GM23338 (cell line): ENCODE measurements at regions not wholly inside any gene's neighbourhood (a gene's known extent, or its start where the extent isn't known, plus 50 kb on each side); places are given as distances from the start of the nearest gene placed in this dataset.

Source experiments
- CTCF ChIP-seq, 2 experiments: fragments of 200-600 bp in 1 of 2; sonication (generic) in 1 of 2; conservative IDR thresholded peaks; 2 replicates each; pipeline versions ENCODE4 v1.5.1 to v1.6.1; 2016 to 2017; ENCODE audit warnings: antibody characterized with exemption in 2 of 2, low read depth in 2 of 2, mild to moderate bottlenecking in 2 of 2, moderate library complexity in 1 of 2
- EZH2 ChIP-seq: fragments of 200-600 bp; sonication (generic); IDR thresholded peaks from one replicate; pipeline ENCODE4 v1.8.0; 2017; ENCODE audit warnings: antibody characterized with exemption, mild to moderate bottlenecking, low read depth; ENCODE audit not compliant: unreplicated experiment
- EZH2phosphoT487 ChIP-seq: fragments of 200-600 bp; sonication (generic); IDR thresholded peaks from one replicate; pipeline ENCODE4 v1.8.1; 2018; ENCODE audit warnings: antibody characterized with exemption; ENCODE audit not compliant: unreplicated experiment
- JUNB ChIP-seq: IDR thresholded peaks from one replicate; pipeline ENCODE4 v1.6.1; 2016; ENCODE audit warnings: antibody characterized with exemption; ENCODE audit not compliant: unreplicated experiment
- POLR2AphosphoS5 ChIP-seq: IDR thresholded peaks from 2 replicates; pipeline ENCODE4 v1.6.1; 2016; ENCODE audit warnings: antibody characterized with exemption, low read depth
- STAT1 ChIP-seq: IDR thresholded peaks from one replicate; pipeline ENCODE4 v1.6.1; 2016; ENCODE audit warnings: antibody characterized with exemption; ENCODE audit not compliant: unreplicated experiment
- ZNF114 ChIP-seq: fragments of 250-450 bp; sonication (Bioruptor Pico); IDR thresholded peaks from 2 replicates; pipeline ENCODE4 v1.5.0; 2020; ENCODE audit warnings: mild to moderate bottlenecking, moderate library complexity
- TF ChIP-seq, protein P1 (sequence below): IDR thresholded peaks from one replicate; pipeline ENCODE4 v1.6.1; 2018; ENCODE audit warnings: antibody characterized with exemption; ENCODE audit not compliant: unreplicated experiment

GRCh38 chr4:30821859-30822612, 101.9 kb downstream of the PCDH7 start:
- TF ChIP-seq CTCF (conservative IDR thresholded peaks at IDR 0.05; ENCODE audit: low read depth in 2 of 2) (no peak), POLR2AphosphoS5 (no peak), EZH2 (no peak), JUNB (no peak), ZNF114 (CRISPR knock-in tag) (no peak), EZH2phosphoT487 (no peak), STAT1 (no peak)
- TF ChIP-seq, protein P1, sequence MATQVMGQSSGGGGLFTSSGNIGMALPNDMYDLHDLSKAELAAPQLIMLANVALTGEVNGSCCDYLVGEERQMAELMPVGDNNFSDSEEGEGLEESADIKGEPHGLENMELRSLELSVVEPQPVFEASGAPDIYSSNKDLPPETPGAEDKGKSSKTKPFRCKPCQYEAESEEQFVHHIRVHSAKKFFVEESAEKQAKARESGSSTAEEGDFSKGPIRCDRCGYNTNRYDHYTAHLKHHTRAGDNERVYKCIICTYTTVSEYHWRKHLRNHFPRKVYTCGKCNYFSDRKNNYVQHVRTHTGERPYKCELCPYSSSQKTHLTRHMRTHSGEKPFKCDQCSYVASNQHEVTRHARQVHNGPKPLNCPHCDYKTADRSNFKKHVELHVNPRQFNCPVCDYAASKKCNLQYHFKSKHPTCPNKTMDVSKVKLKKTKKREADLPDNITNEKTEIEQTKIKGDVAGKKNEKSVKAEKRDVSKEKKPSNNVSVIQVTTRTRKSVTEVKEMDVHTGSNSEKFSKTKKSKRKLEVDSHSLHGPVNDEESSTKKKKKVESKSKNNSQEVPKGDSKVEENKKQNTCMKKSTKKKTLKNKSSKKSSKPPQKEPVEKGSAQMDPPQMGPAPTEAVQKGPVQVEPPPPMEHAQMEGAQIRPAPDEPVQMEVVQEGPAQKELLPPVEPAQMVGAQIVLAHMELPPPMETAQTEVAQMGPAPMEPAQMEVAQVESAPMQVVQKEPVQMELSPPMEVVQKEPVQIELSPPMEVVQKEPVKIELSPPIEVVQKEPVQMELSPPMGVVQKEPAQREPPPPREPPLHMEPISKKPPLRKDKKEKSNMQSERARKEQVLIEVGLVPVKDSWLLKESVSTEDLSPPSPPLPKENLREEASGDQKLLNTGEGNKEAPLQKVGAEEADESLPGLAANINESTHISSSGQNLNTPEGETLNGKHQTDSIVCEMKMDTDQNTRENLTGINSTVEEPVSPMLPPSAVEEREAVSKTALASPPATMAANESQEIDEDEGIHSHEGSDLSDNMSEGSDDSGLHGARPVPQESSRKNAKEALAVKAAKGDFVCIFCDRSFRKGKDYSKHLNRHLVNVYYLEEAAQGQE = no peak
